GDM1 (cell line): ENCODE measurements at regions not wholly inside any gene's neighbourhood (a gene's known extent, or its start where the extent isn't known, plus 50 kb on each side); places are given as distances from the start of the nearest gene placed in this dataset.
"Not testable (repeated sequence)": the region's sequence is repeated elsewhere in the genome, so short reads cannot be mapped to it uniquely, and the experiment has no call there.

Source experiments
- DNase-seq: peaks from one replicate; lab custom pipeline; 2025; lab: John Stamatoyannopoulos, UW

DNA sequence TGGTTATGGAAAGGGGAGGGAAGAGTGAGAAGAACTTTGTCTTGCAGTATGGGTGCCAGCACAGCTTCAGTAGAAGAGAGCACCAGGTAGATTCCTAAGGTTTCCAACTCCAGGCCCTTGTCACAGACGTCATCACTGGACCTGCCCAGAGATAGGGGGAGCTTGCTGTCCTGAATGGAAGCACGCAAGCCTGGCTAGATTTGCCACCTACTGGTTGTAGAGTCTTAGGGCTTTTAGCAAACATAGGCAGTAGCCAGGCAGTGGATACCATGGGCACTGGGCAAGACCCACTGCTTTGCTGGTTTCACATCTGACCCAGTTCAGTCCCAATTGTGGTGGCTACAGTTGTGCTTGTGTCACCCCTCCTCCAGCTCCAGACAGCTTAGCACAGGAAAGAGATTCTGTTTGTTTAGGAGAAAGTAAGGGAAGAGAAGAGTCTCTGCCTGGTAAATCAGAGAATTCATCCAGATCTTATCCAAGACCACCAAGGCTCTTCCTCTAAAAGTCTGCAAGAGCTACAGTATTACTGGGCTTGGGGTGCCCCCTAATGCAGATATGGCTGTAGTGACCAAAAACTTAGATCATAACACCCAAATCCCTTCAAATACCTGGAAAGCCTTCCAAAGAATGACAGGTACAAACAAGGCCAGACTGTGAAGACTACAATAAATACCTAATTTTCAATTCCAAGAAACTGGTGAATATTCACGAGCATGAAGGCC, 158.9 kb downstream of the HINT1 start:
- DNase-seq = no peak

DNA sequence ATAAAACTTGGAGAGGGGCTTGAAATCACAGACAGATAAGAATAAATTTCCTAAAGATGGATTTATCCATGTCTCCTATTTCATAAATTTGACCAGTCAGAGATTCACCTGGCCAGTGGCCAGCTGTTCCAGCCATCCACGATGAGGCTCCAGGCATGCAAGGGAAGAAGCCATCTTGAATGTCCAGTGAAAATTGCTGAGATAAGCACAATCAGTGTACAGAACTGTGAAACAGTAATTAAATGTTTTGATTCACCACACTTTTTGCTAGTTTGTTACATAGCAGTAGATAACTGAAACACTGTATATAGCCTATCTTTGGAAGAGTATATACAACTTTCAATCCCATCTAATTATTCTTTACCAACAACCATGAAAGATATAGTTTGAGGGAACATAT, 163.5 kb downstream of the HINT1 start:
- DNase-seq = no peak

DNA sequence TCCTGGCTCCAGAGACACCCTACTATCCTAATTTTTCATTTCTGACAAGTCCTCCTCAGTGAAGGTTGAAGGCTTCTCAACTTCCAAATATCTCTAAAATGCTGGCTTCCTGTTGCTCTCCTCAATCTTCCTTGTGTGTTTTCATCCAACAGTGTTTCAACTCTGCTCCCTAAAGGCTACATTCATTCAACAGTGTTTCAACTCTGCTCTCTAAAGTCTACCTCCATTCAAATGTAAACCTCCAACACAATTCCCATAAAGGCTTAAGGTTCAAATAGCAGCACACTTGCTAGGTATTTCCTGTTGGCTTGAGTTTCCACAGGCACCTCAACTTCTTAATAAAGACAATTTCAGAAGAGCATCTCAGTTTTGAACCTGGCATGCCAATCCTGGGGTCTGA, 164.8 kb downstream of the HINT1 start:
- no peak for DNase-seq

DNA sequence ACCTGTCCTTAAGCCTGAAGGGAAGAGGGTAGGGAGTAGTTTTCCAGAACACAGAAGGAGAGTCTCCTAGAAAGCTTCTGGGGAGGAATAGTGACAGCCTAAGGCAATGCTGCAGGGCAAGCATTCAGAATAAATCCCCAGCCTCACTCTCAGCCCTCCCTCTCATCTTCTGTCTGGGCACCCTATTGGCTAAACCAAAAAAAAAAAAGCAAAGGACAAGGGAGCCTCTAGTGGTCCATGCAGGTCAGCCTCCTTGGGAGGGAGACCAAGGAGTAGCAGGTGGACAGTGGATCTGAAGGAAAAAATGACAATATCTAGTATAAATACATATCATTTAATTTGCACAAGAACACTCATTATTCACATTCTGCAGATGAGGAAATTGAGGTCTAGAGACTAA, 168.3 kb downstream of the HINT1 start:
- DNase-seq = not testable (repeated sequence)

DNA sequence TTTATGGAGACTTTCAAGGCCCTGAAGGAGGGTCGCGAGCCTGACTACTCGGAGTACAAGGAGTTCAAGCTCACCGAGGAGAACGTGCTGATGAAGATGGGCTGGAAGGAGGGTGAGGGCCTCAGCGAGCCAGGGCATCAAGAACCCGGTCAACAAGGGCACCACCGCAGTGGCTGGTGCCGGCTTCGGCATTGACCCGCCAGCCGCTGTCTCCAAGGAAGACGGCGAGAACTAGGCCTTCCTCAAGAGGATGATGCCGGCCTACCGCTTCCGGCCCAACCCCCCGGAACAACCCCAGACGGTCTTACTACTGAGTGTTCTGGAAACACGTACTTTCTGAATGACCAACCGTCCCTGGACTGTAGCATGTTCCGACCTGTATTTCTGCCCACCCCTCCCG, 169.2 kb downstream of the HINT1 start:
- no peak for DNase-seq

DNA sequence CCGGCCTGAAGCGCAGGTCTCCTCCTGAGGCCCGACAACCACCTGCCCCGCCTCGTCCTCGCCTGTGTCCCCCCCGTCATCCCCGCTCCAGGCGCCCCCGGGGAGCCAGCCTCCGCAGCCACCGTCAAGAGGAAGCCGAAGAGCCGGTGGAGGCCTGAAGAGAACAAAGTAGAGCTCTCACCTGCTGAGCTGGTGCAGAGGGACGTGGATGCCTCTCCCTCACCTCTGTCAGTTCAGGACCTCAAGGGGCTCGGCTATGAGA, 169.9 kb downstream of the HINT1 start:
- no peak for DNase-seq

DNA sequence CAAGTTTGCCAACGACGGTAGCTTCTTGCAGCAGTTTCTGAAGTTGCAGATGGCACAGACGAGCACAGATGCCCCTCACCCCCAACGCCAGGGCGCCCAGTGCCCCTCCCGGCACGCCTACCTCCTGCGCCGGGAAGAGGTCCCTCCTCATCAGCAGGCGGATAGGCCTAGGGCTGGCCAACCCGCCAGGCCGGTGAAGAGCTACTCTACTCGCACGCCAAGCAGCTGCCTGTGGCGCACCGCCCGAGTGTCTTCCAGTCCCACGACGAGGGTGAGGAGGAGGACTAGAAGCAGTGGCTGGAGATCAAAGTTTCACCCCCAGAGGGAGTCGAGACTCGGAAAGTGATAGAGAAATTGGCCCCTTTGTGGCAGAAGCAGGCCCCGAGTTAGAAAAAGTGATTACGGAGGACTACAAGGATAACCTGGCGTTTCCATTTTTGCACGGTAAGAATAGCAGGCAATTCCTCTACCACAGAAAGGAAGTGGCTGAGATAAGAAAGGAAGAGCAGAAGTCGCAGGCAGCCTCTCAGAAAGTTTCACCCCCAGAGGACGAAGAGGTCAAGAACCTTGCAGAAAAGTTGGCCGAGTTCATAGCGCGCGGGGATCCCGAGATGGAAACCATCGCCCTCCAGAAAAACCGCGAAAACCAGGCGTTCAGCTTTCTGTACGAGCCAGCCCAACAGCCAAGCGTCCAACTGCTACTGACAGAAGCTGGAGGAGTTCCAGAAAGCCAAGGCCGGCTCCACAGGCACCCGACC, 170.4 kb downstream of the HINT1 start:
- no peak for DNase-seq

DNA sequence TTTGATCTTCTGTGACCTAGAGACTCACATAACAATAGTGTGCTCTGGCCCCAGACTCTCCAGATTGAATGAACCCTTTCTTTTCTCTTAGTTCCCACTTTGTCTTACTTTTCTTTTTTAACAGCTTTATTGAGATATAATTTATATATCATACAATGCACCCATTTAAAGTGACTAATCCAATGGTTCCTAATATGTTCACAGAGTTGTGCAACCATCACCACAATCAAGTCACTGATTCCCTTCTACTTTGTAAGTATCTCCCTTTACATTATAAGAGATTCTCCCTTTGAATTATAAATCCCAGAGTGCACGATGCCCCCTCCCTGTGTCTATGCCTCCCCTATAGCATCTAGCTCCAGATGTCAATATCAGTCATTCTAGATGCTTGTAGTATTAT, 172.4 kb downstream of the HINT1 start:
- no peak for DNase-seq

DNA sequence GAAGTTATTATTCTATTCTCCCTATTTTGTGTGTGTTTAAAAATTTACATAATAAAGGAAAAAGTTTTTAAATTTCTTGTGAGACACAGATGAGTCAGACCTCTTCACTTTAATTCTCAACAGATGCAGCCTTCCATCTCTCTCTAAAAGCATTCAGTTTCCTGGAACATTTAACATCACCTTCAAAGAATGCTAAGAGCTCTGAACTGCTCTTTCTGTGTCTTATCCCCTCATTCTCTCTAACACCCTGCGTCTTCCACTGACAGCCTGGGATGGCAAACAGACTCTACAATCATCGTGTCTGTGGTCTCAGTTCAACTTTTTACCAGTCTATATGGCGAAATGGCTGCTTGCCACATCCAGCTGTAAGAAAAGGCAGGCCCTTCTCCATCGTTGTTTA, 173.0 kb downstream of the HINT1 start:
- no peak for DNase-seq

DNA sequence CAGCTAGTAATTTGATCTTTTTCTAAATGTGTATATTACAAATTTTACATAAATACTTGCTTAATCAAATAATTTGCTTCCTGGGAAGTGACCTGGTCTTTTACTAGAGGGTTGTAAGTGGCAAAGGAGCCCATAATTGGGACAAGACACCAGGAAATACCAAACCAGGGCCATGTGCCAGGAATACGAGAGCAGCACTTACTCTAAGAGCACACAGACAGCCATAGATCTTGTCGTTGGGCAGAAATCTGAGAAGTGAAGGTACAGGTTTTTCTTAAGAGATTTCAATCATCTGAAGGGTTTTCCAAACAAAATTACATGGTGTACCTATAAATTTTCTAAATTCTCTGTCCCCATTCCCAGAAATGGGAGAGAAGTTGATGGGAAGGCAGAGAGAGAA, 179.3 kb downstream of the HINT1 start:
- no peak for DNase-seq

DNA sequence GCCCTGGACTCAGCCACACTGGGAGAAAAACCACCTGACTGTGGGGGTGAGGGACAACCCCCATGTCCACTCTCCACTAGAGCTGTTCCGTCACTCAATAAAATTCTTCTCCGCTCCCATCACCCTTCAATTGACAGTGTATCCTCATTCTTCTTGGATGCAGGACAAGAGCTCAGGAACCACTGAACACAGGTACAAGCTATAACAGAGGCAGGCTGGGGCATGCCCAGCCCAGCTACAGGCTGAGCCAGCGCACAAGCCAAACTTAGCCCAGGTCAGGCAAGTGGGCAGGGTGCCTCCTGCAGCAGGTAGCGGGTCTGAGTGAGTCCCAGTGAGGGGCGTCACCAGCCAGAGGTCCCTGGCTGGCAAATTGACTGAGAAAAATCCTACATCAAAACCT, 183.4 kb downstream of the HINT1 start:
- DNase-seq = no peak

DNA sequence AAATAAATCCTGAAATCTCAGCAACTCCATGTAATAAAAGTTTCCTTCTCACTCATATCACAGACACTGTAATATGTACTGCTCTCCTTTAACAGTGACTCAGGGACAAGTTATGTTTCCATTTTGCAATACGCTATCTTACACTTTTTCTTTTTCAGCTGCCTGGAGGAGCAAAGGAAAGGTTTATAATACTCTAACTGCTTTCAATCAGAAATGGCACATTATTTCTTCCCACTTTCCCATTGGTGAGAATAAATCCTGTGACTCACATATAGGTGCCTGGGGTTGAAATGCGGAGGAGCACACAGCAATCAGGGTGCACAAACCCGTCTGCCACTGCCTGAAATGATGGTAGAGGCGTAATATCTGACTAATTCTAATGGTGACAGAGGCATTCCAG, 186.6 kb downstream of the HINT1 start:
- DNase-seq = no peak

DNA sequence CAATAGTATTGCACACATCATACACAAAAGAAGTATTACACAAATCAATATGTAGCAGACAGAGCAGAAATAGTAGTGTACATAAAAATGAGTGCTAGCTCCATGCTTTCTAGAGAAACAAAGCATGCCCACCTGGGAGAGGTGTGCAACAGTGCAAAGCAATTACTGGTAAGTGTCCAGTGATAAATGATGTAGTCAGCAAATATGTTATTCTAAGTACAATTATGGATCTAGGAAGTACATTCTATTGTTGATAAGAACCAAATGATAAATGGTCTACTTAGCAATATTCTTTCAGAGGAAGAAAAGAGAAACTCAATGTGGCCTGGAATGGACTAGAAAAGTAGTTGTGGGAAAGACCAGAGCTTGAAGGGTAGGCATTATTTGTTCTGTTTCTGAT, 188.6 kb downstream of the HINT1 start:
- no peak for DNase-seq

DNA sequence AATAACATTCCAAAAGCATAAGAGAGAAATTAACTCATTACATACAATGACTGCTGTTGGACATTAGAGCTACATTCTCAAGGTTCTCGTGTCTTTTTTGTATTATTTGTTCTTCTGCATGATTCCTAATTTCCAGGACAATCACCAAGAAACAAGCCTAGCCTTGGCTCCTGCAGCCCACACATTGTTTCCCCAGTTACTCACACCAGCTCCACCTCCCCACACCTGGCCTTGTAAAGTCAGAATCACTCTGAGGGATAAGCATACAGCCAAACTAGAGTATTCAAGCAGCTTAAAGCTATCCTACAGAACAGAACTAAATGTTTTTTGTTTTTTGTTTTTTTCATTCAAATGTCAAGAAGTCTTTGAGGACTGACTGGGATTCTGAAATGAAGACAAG, 189.2 kb downstream of the HINT1 start:
- no peak for DNase-seq

DNA sequence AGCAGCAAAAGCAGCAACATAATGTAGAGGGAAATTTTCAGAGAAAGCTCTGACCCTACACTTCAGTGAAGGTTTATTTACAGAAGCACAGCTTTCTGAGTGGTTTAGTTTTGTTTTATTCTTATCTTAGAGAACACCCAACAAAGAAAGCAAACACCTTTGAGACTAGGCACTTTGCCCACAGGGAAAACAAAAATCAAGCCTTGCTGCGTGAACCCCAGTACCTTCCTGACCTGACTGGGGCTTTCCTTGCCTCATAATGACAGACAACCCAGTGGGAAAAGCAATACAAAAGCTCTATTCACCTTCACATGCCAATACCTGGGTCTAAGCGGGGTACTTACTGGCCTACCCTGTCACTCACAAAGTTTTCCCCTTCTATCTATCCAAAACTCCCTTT, 189.8 kb downstream of the HINT1 start:
- no peak for DNase-seq

DNA sequence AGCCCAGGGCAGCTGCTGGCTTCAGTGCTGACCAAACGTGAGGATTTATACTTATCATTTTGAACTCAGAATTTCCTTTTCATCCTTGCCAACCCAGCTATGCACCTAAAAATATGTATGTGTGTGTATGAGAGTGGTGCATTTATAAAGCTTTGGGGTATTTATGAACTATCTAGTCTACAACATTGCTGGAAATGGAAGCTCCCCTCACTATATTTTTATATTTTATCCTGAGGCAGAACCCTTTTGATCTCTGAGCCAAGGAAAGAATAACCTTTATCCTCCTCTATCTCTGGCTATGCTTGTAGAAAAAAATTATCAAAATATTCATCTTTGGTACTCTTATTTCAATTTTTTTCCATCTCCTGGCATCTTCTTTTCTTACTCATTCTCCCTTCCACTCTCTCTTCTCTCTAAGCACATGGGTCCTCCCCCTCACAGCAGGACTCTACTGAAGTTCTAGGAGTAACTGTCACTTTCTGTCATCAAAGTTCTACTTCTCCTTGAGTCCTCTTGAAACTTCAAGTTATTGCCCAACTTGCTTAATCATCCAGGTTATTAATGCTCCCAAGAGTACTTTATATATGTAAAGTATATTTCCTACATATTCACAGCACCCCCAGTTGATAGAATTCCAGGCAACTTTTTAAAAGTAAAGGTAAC, 190.9 kb downstream of the HINT1 start:
- no peak for DNase-seq

DNA sequence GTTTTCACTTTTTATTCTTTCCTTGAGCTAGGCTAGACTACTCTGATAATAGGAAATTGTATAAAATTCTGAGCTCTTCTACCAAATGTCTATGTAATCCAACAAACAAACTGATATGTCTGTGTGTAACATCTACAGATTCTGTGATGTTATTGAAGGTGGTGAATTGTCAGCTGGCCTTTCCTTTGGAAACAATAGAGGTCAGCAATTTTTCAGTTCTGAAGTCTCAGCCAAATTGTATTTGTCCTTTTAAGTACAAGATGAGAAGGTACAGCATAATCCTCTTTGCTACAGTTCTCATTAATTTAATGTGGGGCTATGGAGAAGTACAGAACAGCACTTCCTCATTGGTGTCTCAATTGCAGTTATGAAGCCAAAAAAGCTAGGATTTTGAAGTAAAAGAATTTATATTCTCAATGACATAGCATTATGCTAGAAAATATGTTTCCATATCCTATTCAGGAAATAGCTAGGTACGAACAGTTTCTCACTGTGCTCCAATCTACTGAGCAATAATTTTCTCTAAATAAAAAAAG, 198.0 kb downstream of the HINT1 start:
- no peak for DNase-seq

DNA sequence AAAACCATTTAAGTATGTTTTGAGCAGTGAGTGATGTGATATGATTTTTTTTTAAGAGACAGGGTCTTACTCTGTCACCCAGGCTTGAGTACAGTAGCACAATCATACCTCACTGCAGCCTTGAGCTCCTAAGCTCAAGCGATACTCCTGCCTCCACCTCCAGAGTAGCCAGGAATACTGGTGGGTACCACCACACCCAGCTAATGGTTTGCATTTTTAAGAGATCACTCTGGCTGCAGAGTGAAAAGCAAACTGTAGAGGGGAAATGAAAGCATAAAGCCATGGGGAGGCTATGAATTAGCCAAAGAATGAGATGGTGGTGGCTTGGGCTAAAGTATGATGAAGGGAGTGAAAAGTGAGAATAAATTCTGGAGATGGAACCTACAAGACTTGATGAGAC, 199.1 kb downstream of the HINT1 start:
- DNase-seq = no peak

DNA sequence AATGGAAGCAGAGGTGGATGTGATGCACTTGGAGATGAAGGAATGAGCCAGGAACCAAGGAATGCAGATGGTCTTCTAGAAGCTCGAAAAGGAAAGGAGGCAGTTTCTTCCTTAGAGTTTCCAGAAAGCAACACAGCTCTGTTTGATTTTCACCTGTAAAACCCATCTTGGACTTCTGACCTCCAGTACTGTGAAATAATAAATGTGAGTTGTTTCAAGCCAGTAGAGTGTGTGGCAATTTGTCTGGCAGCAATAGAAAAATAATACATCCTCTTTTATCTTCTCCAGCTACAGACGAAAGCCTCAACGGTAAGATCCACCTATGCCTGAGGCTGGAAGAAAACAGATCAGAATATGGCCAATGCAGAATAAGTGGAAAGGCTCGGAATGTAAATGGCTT, 199.7 kb downstream of the HINT1 start:
- DNase-seq = no peak

DNA sequence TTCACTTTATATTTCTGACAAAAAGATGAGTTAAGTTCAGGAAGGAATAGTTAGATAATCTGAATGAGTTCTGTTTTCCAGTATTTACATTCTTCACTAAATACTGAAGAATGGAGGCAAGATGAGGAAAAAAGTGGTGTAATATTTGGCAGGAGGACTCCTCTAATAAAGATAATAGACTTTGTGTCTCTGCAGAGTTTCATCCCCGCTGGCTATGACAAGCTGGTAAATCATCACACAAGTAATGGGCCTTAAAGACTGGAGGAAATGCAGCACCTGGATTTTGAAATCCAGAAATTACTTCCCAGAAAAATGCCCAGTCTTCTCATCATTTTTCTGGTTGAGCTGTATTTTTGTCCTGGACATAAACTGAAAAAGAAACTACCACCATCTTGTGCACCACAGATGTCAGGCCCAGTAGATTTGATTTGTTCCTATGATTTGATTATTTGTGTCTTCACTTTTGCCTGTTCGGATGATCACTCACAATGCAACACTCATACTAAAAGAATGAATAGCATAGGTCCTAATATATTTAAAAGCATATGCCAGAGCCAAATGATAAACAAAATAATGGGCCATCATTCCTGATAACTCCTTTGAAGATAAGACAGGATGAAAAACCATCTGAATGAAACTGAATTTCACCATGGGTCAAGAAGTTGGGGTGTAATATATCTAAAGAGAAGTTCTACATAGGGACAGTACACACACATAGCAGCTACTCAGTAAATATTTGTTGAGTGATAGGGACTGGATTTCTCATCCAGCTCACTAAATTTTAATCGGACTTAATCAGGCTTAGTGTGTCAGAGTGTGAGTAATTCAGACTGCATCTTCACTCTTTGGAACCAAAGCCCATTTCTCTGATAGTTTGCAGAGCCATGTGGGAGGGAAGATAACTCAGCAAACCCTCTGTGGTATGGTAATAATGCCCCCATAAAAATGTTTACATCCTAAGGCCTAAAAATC, 200.5 kb downstream of the HINT1 start:
- no peak for DNase-seq

DNA sequence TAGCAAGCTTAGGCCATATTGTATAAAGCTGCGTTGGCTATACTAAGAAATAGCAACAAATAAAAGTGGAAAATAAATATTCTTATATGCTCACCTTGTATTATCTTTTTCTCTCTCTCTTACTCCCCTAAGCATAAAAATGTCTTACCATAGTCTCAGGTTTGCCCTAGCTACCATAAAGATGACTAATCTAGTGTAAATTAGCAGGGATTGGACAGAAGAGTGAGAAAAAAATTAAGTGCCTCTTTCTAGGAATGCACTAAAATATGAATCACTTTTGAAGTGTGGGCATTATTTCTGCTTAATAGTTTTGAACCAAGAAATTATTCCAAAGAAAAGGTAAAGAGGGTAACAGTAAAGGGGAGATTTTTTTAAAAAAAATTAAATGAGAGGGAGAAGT, 201.3 kb downstream of the HINT1 start:
- DNase-seq = no peak

DNA sequence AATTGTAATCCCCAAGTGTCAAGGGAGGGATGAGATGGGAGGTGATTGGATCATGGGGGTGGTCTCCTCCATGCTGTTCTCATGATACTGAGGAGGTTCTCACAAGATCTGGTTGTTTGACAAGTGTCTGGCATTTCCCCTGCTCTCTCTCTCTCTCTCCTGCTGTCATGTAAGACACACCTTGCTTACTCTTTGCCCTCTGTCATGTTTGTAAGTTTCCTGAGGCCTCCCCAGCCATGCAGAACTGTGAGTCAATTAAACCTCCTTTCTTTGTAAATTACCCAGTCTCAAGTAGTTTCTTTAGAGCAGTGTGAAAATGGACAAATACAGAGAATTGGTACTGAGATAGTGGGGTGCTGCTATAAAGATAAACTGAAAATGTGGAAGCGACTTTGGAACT, 207.9 kb downstream of the HINT1 start:
- DNase-seq = no peak
